ENCODE measurements at regions not wholly inside any gene's neighbourhood (a gene's known extent, or its start where the extent isn't known, plus 50 kb on each side); places are given as distances from the start of the nearest gene placed in this dataset.

- no peak for TF ChIP-seq CEBPB (IDR thresholded peaks at IDR 0.05)
- TF ChIP-seq CHD4 (IDR thresholded peaks at IDR 0.05; ENCODE audit: borderline replicate concordance) = no peak
- no peak for TF ChIP-seq JUNB (IDR thresholded peaks at IDR 0.05)
- TF ChIP-seq CTCF (IDR thresholded peaks at IDR 0.05) = no peak
- TF ChIP-seq KDM1A (IDR thresholded peaks at IDR 0.05; ENCODE audit: low read depth) = no peak
- no peak for TF ChIP-seq POLR2A (IDR thresholded peaks at IDR 0.05; ENCODE audit: low read length)
- TF ChIP-seq CBX8 (IDR thresholded peaks at IDR 0.05) = no peak
- TF ChIP-seq, protein P1, sequence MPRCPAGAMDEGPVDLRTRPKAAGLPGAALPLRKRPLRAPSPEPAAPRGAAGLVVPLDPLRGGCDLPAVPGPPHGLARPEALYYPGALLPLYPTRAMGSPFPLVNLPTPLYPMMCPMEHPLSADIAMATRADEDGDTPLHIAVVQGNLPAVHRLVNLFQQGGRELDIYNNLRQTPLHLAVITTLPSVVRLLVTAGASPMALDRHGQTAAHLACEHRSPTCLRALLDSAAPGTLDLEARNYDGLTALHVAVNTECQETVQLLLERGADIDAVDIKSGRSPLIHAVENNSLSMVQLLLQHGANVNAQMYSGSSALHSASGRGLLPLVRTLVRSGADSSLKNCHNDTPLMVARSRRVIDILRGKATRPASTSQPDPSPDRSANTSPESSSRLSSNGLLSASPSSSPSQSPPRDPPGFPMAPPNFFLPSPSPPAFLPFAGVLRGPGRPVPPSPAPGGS (IDR thresholded peaks at IDR 0.05) = no peak
- TF ChIP-seq E2F6 (IDR thresholded peaks at IDR 0.05; ENCODE audit: borderline replicate concordance, low read depth) = no peak
- TF ChIP-seq SMC3 (IDR thresholded peaks at IDR 0.05) = no peak
- no peak for TF ChIP-seq MAZ (IDR thresholded peaks at IDR 0.05; ENCODE audit: borderline replicate concordance, low read depth, low read length)
- TF ChIP-seq KDM5A (IDR thresholded peaks at IDR 0.05) = no peak
Observed at GRCh38 chr13:37479916-37480315, 118.7 kb downstream of the POSTN start.
